NCI-H1694 (cell line): ENCODE measurements at regions not wholly inside any gene's neighbourhood (a gene's known extent, or its start where the extent isn't known, plus 50 kb on each side); places are given as distances from the start of the nearest gene placed in this dataset.

Experiments
- DNase-seq: peaks from one replicate; lab custom pipeline; 2025; lab: John Stamatoyannopoulos, UW

- no peak for DNase-seq
Measured at GRCh38 chr14:26766726-26767125, 168.9 kb upstream of the NOVA1 start.

- DNase-seq, result no peak
Measured at GRCh38 chr14:26773906-26774593, 176.2 kb upstream of the NOVA1 start.

- DNase-seq, result no peak
Measured at GRCh38 chr14:26775765-26776563, 178.1 kb upstream of the NOVA1 start.

- DNase-seq, result no peak
Measured at GRCh38 chr14:26791117-26791806, 193.4 kb upstream of the NOVA1 start.

GRCh38 chr14:26794731-26795130 lies 196.9 kb upstream of the NOVA1 start:
- no peak for DNase-seq

GRCh38 chr14:26808407-26808806 lies 210.6 kb upstream of the NOVA1 start:
- DNase-seq, result no peak

- no peak for DNase-seq
Measured at GRCh38 chr14:26810631-26811030, 212.8 kb upstream of the NOVA1 start.

GRCh38 chr14:26811756-26812305 lies 214.0 kb upstream of the NOVA1 start:
- no peak for DNase-seq

- DNase-seq, result no peak
Measured at GRCh38 chr14:26820138-26820537, 222.3 kb upstream of the NOVA1 start.

- DNase-seq, result no peak
Measured at GRCh38 chr14:26820572-26820971, 222.7 kb upstream of the NOVA1 start.

GRCh38 chr14:26828741-26829140 lies 230.9 kb upstream of the NOVA1 start:
- DNase-seq, result no peak

- DNase-seq, result no peak
Measured at GRCh38 chr14:26833621-26834176, 235.9 kb upstream of the NOVA1 start.

GRCh38 chr14:26835979-26836570 lies 238.2 kb upstream of the NOVA1 start:
- DNase-seq, result no peak

GRCh38 chr14:26839481-26839880 lies 241.6 kb upstream of the NOVA1 start:
- no peak for DNase-seq

GRCh38 chr14:26841326-26841725 lies 243.5 kb upstream of the NOVA1 start:
- no peak for DNase-seq

- DNase-seq, result peak; percentile 21
Measured at GRCh38 chr14:26841920-26842741, 244.3 kb upstream of the NOVA1 start.

GRCh38 chr14:26845151-26845818 lies 247.5 kb upstream of the NOVA1 start:
- no peak for DNase-seq

- DNase-seq, result no peak
Measured at GRCh38 chr14:26846388-26846787, 248.6 kb upstream of the NOVA1 start.

- no peak for DNase-seq
Measured at GRCh38 chr14:26849514-26849913, 251.7 kb upstream of the NOVA1 start.

- no peak for DNase-seq
Measured at GRCh38 chr14:26851793-26852192, 254.0 kb upstream of the NOVA1 start.
